A549 (cell line): ENCODE measurements at regions not wholly inside any gene's neighbourhood (a gene's known extent, or its start where the extent isn't known, plus 50 kb on each side); places are given as distances from the start of the nearest gene placed in this dataset.

Experiments
- ATAC-seq, 2 experiments: fragments of 200-7000 bp in 1 of 2; fragments of >200 bp in 1 of 2; cut with Nextera tagmentation in 1 of 2; cut with Tn5 transposase in 1 of 2; 3 replicates each; pipeline versions ENCODE4 v1.8.0 to v1.9.1; 2018 to 2020; ENCODE audit warnings: mild to moderate bottlenecking in 1 of 2, moderate library complexity in 1 of 2
- CTCF ChIA-PET: fragments of 300-600 bp; sonication (Branson Sonifier 250); formaldehyde crosslinking; extraction: SDS; loops from one replicate; lab custom pipeline; 2021; ENCODE audit warnings: antibody characterized with exemption, inconsistent platforms; lab: Yijun Ruan, JAX
- POLR2A ChIA-PET: fragments of 350-600 bp; formaldehyde crosslinking; extraction: SDS; loops from one replicate; lab custom pipeline; 2021; ENCODE audit warnings: antibody characterized with exemption, inconsistent platforms; lab: Yijun Ruan, JAX
- DNase-seq, 2 experiments: peaks; one replicate each; pipeline versions ENCODE4 v3.0.0 to v3.0.0-alpha.2; 2011 to 2016; ENCODE audit warnings: low read depth in 1 of 2, low spot score in 1 of 2
- FAIRE-seq: peaks from 2 replicates; lab custom pipeline; 2011; peaks lifted over from hg19 to GRCh38; lab: Jason Lieb, UNC
- H3K27ac ChIP-seq, 2 experiments: fragments of >200 bp; sonication (Bioruptor Twin); formaldehyde crosslinking; 3 replicates each; pipeline ENCODE4 v1.5.1; 2016 to 2017
- H3K4me1 ChIP-seq: fragments of >200 bp; sonication (Bioruptor Twin); formaldehyde crosslinking; 3 replicates; pipeline ENCODE4 v1.6.1; 2016
- H3K4me2 ChIP-seq: fragments of >200 bp; sonication (Bioruptor Twin); formaldehyde crosslinking; 3 replicates; pipeline ENCODE4 v1.6.1; 2016
- H3K4me3 ChIP-seq: fragments of >200 bp; sonication (Bioruptor Twin); formaldehyde crosslinking; 3 replicates; pipeline ENCODE4 v1.5.1; 2016
- H3K9me3 ChIP-seq: fragments of >200 bp; sonication (Bioruptor Twin); formaldehyde crosslinking; 3 replicates; pipeline ENCODE4 v1.6.1; 2016
- CHD4 ChIP-seq: fragments of 200-600 bp; sonication (generic); IDR thresholded peaks from 2 replicates; pipeline ENCODE4 v1.6.1; 2016; ENCODE audit warnings: antibody characterized with exemption, mild to moderate bottlenecking, borderline replicate concordance
- EHF ChIP-seq: fragments of 250-450 bp; sonication (Bioruptor Pico); IDR thresholded peaks from 2 replicates; pipeline ENCODE4 v1.5.0; 2020; ENCODE audit warnings: mild to moderate bottlenecking
- EHMT2 ChIP-seq: fragments of 200-600 bp; sonication (generic); IDR thresholded peaks from 2 replicates; pipeline ENCODE4 v1.6.1; 2016; ENCODE audit warnings: antibody characterized with exemption, low read depth, mild to moderate bottlenecking, moderate library complexity
- FOXS1 ChIP-seq: fragments of 250-450 bp; sonication (Bioruptor Pico); IDR thresholded peaks from 2 replicates; pipeline ENCODE4 v1.5.0; 2020; ENCODE audit warnings: mild to moderate bottlenecking, moderate library complexity
- GATA3 ChIP-seq: IDR thresholded peaks from 2 replicates; pipeline ENCODE4 v1.6.1; 2012; ENCODE audit warnings: borderline replicate concordance
- HOXA7 ChIP-seq: fragments of 250-450 bp; sonication (Bioruptor Pico); IDR thresholded peaks from 2 replicates; pipeline ENCODE4 v1.5.0; 2020; ENCODE audit warnings: mild to moderate bottlenecking, moderate library complexity
- KDM1A ChIP-seq: fragments of 200-600 bp; sonication (generic); IDR thresholded peaks from 2 replicates; pipeline ENCODE4 v1.6.1; 2016; ENCODE audit warnings: low read depth, mild to moderate bottlenecking
- KDM5A ChIP-seq: fragments of 200-600 bp; sonication (generic); IDR thresholded peaks from 2 replicates; pipeline ENCODE4 v1.6.1; 2016; ENCODE audit warnings: antibody characterized with exemption, mild to moderate bottlenecking
- MAFK ChIP-seq: fragments of 450-650 bp; IDR thresholded peaks from 2 replicates; pipeline ENCODE4 v1.6.1; 2014; ENCODE audit not compliant: partially characterized antibody
- NPAS2 ChIP-seq: fragments of 250-450 bp; sonication (Bioruptor Pico); IDR thresholded peaks from 2 replicates; pipeline ENCODE4 v1.8.0; 2022; ENCODE audit warnings: mild to moderate bottlenecking, moderate library complexity, borderline replicate concordance
- PHF8 ChIP-seq: fragments of 200-600 bp; sonication (generic); IDR thresholded peaks from 2 replicates; pipeline ENCODE4 v1.6.1; 2016; ENCODE audit warnings: low read depth, mild to moderate bottlenecking, antibody characterized with exemption, moderate library complexity, borderline replicate concordance
- POLR2AphosphoS2 ChIP-seq: conservative IDR thresholded peaks from 2 replicates; pipeline ENCODE4 v1.6.1; 2012; ENCODE audit warnings: low read length, improper control_type of control experiment, inconsistent platforms
- RFX5 ChIP-seq: fragments of 450-650 bp; IDR thresholded peaks from 2 replicates; pipeline ENCODE4 v1.7.1; 2014; ENCODE audit warnings: antibody characterized with exemption, mild to moderate bottlenecking, moderate library complexity
- TFCP2L1 ChIP-seq: fragments of 250-450 bp; sonication (Bioruptor Pico); IDR thresholded peaks from 2 replicates; pipeline ENCODE4 v1.5.0; 2021; ENCODE audit warnings: mild to moderate bottlenecking
- TP53 ChIP-seq: fragments of 250-450 bp; sonication (Bioruptor Pico); IDR thresholded peaks from 2 replicates; pipeline ENCODE4 v1.5.0; 2021; ENCODE audit warnings: mild to moderate bottlenecking, moderate library complexity
- ZNF302 ChIP-seq: fragments of 250-450 bp; sonication (Bioruptor Pico); IDR thresholded peaks from 2 replicates; pipeline ENCODE4 v1.9.0; 2021; ENCODE audit warnings: inconsistent platforms, mild to moderate bottlenecking, moderate library complexity
- ZSCAN20 ChIP-seq: fragments of 250-450 bp; sonication (Bioruptor Pico); IDR thresholded peaks from 2 replicates; pipeline ENCODE4 v1.8.0; 2022; ENCODE audit warnings: mild to moderate bottlenecking, moderate library complexity
- whole genome bisulfite sequencing: methylation state at CpG from one replicate; pipeline ENCODE4 v1.1.6; 2017; ENCODE audit errors: missing lambda C conversion rate; 5-methylcytosine and 5-hydroxymethylcytosine counted together
- TF ChIP-seq, protein P1 (sequence below): fragments of >200 bp; sonication (Bioruptor Twin); formaldehyde crosslinking; IDR thresholded peaks from 2 replicates; pipeline ENCODE4 v1.6.1; 2016
- TF ChIP-seq, protein P2 (sequence below): fragments of 250-450 bp; sonication (Bioruptor Pico); IDR thresholded peaks from 2 replicates; pipeline ENCODE4 v1.5.0; 2021; ENCODE audit warnings: mild to moderate bottlenecking, moderate library complexity, borderline replicate concordance
- TF ChIP-seq, protein P3 (sequence below): IDR thresholded peaks from 2 replicates; pipeline ENCODE4 v1.6.1; 2012; ENCODE audit warnings: low read depth, borderline replicate concordance
- TF ChIP-seq, protein P4 (sequence below): IDR thresholded peaks from 2 replicates; pipeline ENCODE4 v1.6.1; 2012
- TF ChIP-seq, protein P5 (sequence below): fragments of >200 bp; sonication (Bioruptor Twin); formaldehyde crosslinking; IDR thresholded peaks from 3 replicates; pipeline ENCODE4 v1.5.1; 2016
- TF ChIP-seq, protein P6 (sequence below): fragments of >200 bp; sonication (Bioruptor Twin); formaldehyde crosslinking; IDR thresholded peaks from 3 replicates; pipeline ENCODE4 v1.6.1; 2016

DNA sequence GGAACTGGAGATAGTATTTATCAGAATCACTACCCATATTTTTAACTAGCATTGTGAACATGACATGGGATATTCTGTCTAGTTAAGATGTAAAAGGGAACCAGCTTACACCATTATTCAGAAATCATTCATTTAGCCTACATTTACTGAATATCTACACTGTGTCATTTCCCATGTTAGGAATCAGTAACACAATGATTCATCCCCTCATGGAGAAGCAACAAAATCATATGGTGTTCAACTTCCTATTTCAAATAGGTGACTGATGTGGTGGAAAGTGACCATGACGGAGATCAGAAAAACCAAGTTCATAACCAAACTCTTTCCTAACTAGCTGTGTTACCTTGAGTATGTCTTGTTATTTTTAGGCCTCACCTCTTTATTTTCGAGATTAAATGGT is 550.0 kb upstream of the TUSC1 start:
- ATAC-seq (no peak), FAIRE-seq (no peak), DNase-seq (no peak)
- TF ChIP-seq, protein P1, sequence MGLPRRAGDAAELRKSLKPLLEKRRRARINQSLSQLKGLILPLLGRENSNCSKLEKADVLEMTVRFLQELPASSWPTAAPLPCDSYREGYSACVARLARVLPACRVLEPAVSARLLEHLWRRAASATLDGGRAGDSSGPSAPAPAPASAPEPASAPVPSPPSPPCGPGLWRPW = no peak
- TF ChIP-seq ZSCAN20 (no peak), POLR2AphosphoS2 (no peak), PHF8 (no peak), HOXA7 (CRISPR knock-in tag) (no peak), EHF (CRISPR knock-in tag) (no peak), CHD4 (no peak), ZNF302 (CRISPR knock-in tag) (no peak), NPAS2 (no peak), GATA3 (no peak), EHMT2 (no peak), TFCP2L1 (CRISPR knock-in tag) (no peak)
- TF ChIP-seq, protein P2, sequence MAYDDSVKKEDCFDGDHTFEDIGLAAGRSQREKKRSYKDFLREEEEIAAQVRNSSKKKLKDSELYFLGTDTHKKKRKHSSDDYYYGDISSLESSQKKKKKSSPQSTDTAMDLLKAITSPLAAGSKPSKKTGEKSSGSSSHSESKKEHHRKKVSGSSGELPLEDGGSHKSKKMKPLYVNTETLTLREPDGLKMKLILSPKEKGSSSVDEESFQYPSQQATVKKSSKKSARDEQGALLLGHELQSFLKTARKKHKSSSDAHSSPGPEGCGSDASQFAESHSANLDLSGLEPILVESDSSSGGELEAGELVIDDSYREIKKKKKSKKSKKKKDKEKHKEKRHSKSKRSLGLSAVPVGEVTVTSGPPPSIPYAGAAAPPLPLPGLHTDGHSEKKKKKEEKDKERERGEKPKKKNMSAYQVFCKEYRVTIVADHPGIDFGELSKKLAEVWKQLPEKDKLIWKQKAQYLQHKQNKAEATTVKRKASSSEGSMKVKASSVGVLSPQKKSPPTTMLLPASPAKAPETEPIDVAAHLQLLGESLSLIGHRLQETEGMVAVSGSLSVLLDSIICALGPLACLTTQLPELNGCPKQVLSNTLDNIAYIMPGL (CRISPR knock-in tag) = no peak
- TF ChIP-seq, protein P3, sequence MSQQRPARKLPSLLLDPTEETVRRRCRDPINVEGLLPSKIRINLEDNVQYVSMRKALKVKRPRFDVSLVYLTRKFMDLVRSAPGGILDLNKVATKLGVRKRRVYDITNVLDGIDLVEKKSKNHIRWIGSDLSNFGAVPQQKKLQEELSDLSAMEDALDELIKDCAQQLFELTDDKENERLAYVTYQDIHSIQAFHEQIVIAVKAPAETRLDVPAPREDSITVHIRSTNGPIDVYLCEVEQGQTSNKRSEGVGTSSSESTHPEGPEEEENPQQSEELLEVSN = no peak
- TF ChIP-seq, protein P4, sequence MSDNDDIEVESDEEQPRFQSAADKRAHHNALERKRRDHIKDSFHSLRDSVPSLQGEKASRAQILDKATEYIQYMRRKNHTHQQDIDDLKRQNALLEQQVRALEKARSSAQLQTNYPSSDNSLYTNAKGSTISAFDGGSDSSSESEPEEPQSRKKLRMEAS = no peak
- ChIA-PET CTCF (no interaction called here), POLR2A (no interaction called here)
- Histone ChIP-seq H3K4me3 (no peak overlapping the region), H3K27ac (no peak overlapping the region), H3K4me1 (no peaks in the 10 kb centered on the region), H3K9me3 (no peaks in the 10 kb centered on the region), H3K4me2 (no peak overlapping the region)
- WGBS = 44% methylated on average over 2 of the region's 2 CpGs

DNA sequence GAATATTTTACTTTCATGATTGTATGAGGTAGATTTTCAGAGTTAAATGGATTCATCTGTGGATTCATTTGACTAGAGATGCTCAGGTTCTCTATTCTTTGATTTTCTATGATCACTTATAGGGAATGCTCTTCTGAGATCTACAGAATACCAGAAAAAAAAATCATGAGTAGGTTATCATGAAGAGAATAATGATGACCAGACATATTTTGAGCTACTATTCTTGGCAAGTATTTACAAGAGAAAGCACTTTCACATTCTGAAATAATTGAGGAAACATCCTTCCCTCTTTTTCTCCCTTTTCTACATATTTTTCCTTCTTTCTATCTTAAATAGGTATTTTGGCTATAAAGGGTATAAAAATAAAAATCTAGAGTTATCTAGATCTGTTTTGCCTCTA is 543.0 kb upstream of the TUSC1 start:
- H3K27ac ChIP-seq = no peak overlapping the region
- H3K4me2 ChIP-seq = no peak overlapping the region
- POLR2A ChIA-PET = no interaction called here
- 0 out of 3 replicates have a peak, but pooled peaks cover 3% of the 10 kb centered on the region for H3K9me3 ChIP-seq
- FAIRE-seq (no peak), ATAC-seq (no peak), DNase-seq (no peak)
- H3K4me3 ChIP-seq = no peak overlapping the region
- peak; percentile 84 for TF ChIP-seq MAFK
- TF ChIP-seq, protein P5, sequence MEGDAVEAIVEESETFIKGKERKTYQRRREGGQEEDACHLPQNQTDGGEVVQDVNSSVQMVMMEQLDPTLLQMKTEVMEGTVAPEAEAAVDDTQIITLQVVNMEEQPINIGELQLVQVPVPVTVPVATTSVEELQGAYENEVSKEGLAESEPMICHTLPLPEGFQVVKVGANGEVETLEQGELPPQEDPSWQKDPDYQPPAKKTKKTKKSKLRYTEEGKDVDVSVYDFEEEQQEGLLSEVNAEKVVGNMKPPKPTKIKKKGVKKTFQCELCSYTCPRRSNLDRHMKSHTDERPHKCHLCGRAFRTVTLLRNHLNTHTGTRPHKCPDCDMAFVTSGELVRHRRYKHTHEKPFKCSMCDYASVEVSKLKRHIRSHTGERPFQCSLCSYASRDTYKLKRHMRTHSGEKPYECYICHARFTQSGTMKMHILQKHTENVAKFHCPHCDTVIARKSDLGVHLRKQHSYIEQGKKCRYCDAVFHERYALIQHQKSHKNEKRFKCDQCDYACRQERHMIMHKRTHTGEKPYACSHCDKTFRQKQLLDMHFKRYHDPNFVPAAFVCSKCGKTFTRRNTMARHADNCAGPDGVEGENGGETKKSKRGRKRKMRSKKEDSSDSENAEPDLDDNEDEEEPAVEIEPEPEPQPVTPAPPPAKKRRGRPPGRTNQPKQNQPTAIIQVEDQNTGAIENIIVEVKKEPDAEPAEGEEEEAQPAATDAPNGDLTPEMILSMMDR = no peak
- CTCF ChIA-PET = no interaction called here
- H3K4me1 ChIP-seq = no peaks in the 10 kb centered on the region; the same call in 2 of the 3 replicates

DNA sequence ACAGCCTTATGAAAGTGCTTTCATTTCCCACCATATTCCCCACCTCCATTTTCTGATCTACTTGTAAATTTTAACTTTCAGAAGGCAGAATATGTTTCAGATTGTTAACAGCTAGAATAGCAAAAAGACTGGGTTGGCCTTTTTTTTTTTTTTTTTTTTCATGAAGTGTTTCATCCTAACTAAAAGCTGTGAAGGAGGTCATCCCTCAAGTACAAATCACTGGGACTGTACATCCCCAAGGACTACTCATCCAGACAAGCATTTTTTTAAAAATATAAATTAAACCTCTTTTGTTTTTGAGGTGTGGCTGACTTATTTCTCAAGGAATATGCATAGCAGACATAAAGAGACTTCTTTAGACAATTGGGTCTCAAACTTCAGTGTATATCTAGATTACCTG is 542.1 kb upstream of the TUSC1 start:
- H3K4me2 ChIP-seq = peak overlapping the region; percentile 18; the same call in 1 of the 3 replicates
- TF ChIP-seq FOXS1 (CRISPR knock-in tag) (no peak), KDM1A (no peak), KDM5A (no peak), MAFK (no peak), EHMT2 (no peak), TP53 (CRISPR knock-in tag) (no peak), EHF (CRISPR knock-in tag) (no peak), RFX5 (no peak), HOXA7 (CRISPR knock-in tag) (no peak), ZNF302 (CRISPR knock-in tag) (no peak)
- TF ChIP-seq, protein P4 = no peak
- TF ChIP-seq, protein P5 = no peak
- TF ChIP-seq, protein P6, sequence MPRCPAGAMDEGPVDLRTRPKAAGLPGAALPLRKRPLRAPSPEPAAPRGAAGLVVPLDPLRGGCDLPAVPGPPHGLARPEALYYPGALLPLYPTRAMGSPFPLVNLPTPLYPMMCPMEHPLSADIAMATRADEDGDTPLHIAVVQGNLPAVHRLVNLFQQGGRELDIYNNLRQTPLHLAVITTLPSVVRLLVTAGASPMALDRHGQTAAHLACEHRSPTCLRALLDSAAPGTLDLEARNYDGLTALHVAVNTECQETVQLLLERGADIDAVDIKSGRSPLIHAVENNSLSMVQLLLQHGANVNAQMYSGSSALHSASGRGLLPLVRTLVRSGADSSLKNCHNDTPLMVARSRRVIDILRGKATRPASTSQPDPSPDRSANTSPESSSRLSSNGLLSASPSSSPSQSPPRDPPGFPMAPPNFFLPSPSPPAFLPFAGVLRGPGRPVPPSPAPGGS = no peak
- POLR2A ChIA-PET = no interaction called here
- ATAC-seq (no peak), DNase-seq (no peak), FAIRE-seq (no peak)
- H3K27ac ChIP-seq = no peak overlapping the region
- H3K9me3 ChIP-seq = 0 out of 3 replicates have a peak, but pooled peaks cover 3% of the 10 kb centered on the region
- H3K4me3 ChIP-seq = no peak overlapping the region
- no peaks in the 10 kb centered on the region; the same call in 2 of the 3 replicates for H3K4me1 ChIP-seq
- CTCF ChIA-PET = no interaction called here
